ENCODE measurements at regions not wholly inside any gene's neighbourhood (a gene's known extent, or its start where the extent isn't known, plus 50 kb on each side); places are given as distances from the start of the nearest gene placed in this dataset.
A peak's percentile ranks its signal among the peaks of the same experiment; 100 is the strongest.

- Histone ChIP-seq H3K36me3 (ENCODE audit: control insufficient read depth, insufficient read depth, low read length) (no peaks in the 10 kb centered on the region), H3K27me3 (ENCODE audit: control insufficient read depth, insufficient read depth, low read length) (no peaks in the 10 kb centered on the region), H3K4me3 (ENCODE audit: low read depth, low read length) (no peak overlapping the region), H3K9me3 (ENCODE audit: control insufficient read depth, insufficient read depth, low read length) (no peaks in the 10 kb centered on the region), H3K9ac (ENCODE audit: low read depth, low read length) (no peak overlapping the region), H3K4me1 (ENCODE audit: control insufficient read depth, insufficient read depth, low read length) (no peaks in the 10 kb centered on the region), H3K27ac (ENCODE audit: low read depth, low read length) (no peak overlapping the region)
These were observed 616.3 kb upstream of the KLF4 start for GRCh38 chr9:108105885-108106284.

- Histone ChIP-seq H3K4me1 (ENCODE audit: control insufficient read depth, insufficient read depth, low read length) (no peaks in the 10 kb centered on the region), H3K9me3 (ENCODE audit: control insufficient read depth, insufficient read depth, low read length) (no peaks in the 10 kb centered on the region), H3K4me3 (ENCODE audit: low read depth, low read length) (no peak overlapping the region), H3K36me3 (ENCODE audit: control insufficient read depth, insufficient read depth, low read length) (no peaks in the 10 kb centered on the region), H3K9ac (ENCODE audit: low read depth, low read length) (no peak overlapping the region), H3K27me3 (ENCODE audit: control insufficient read depth, insufficient read depth, low read length) (no peaks in the 10 kb centered on the region), H3K27ac (ENCODE audit: low read depth, low read length) (no peak overlapping the region)
These were observed 615.4 kb upstream of the KLF4 start for GRCh38 chr9:108104991-108105390.

- H3K36me3 ChIP-seq (ENCODE audit: control insufficient read depth, insufficient read depth, low read length) = no peaks in the 10 kb centered on the region
- H3K4me1 ChIP-seq (ENCODE audit: control insufficient read depth, insufficient read depth, low read length) = no peaks in the 10 kb centered on the region
- no peak overlapping the region for H3K9ac ChIP-seq (ENCODE audit: low read depth, low read length)
- H3K4me3 ChIP-seq (ENCODE audit: low read depth, low read length) = no peak overlapping the region
- no peak overlapping the region for H3K27ac ChIP-seq (ENCODE audit: low read depth, low read length)
- no peaks in the 10 kb centered on the region for H3K27me3 ChIP-seq (ENCODE audit: control insufficient read depth, insufficient read depth, low read length)
- no peaks in the 10 kb centered on the region for H3K9me3 ChIP-seq (ENCODE audit: control insufficient read depth, insufficient read depth, low read length)
These were observed 613.6 kb upstream of the KLF4 start for GRCh38 chr9:108103046-108103693.

GRCh38 chr9:108101410-108101809 lies 611.8 kb upstream of the KLF4 start:
- H3K9me3 ChIP-seq (ENCODE audit: control insufficient read depth, insufficient read depth, low read length) = no peaks in the 10 kb centered on the region
- no peak overlapping the region for H3K9ac ChIP-seq (ENCODE audit: low read depth, low read length)

GRCh38 chr9:108100571-108100970 lies 611.0 kb upstream of the KLF4 start:
- no peaks in the 10 kb centered on the region for H3K27me3 ChIP-seq (ENCODE audit: control insufficient read depth, insufficient read depth, low read length)
- no peaks in the 10 kb centered on the region for H3K36me3 ChIP-seq (ENCODE audit: control insufficient read depth, insufficient read depth, low read length)
- H3K9ac ChIP-seq (ENCODE audit: low read depth, low read length) = no peak overlapping the region
- H3K4me1 ChIP-seq (ENCODE audit: control insufficient read depth, insufficient read depth, low read length) = 0 out of 2 replicates have a peak, but pooled peaks cover 6% of the 10 kb centered on the region
- no peak overlapping the region for H3K27ac ChIP-seq (ENCODE audit: low read depth, low read length)
- no peaks in the 10 kb centered on the region for H3K9me3 ChIP-seq (ENCODE audit: control insufficient read depth, insufficient read depth, low read length)
- H3K4me3 ChIP-seq (ENCODE audit: low read depth, low read length) = no peak overlapping the region

More at GRCh38 chr9:108101410-108101809, 611.8 kb upstream of the KLF4 start:
- no peak overlapping the region for H3K27ac ChIP-seq (ENCODE audit: low read depth, low read length)
- no peaks in the 10 kb centered on the region for H3K27me3 ChIP-seq (ENCODE audit: control insufficient read depth, insufficient read depth, low read length)
- no peaks in the 10 kb centered on the region for H3K36me3 ChIP-seq (ENCODE audit: control insufficient read depth, insufficient read depth, low read length)
- H3K4me1 ChIP-seq (ENCODE audit: control insufficient read depth, insufficient read depth, low read length) = 0 out of 2 replicates have a peak, but pooled peaks cover 3% of the 10 kb centered on the region
- no peak overlapping the region for H3K4me3 ChIP-seq (ENCODE audit: low read depth, low read length)

GRCh38 chr9:108099854-108100253 lies 610.3 kb upstream of the KLF4 start:
- no peaks in the 10 kb centered on the region for H3K9me3 ChIP-seq (ENCODE audit: control insufficient read depth, insufficient read depth, low read length)
- no peak overlapping the region for H3K9ac ChIP-seq (ENCODE audit: low read depth, low read length)
- no peak overlapping the region for H3K27ac ChIP-seq (ENCODE audit: low read depth, low read length)
- no peaks in the 10 kb centered on the region for H3K36me3 ChIP-seq (ENCODE audit: control insufficient read depth, insufficient read depth, low read length)
- peaks cover 12% of the 10 kb centered on the region for H3K4me1 ChIP-seq (ENCODE audit: control insufficient read depth, insufficient read depth, low read length)
- no peaks in the 10 kb centered on the region for H3K27me3 ChIP-seq (ENCODE audit: control insufficient read depth, insufficient read depth, low read length)
- no peak overlapping the region for H3K4me3 ChIP-seq (ENCODE audit: low read depth, low read length)

GRCh38 chr9:108095496-108095895 lies 605.9 kb upstream of the KLF4 start:
- no peak overlapping the region for H3K4me3 ChIP-seq (ENCODE audit: low read depth, low read length)
- no peaks in the 10 kb centered on the region for H3K27me3 ChIP-seq (ENCODE audit: control insufficient read depth, insufficient read depth, low read length)
- H3K4me1 ChIP-seq (ENCODE audit: control insufficient read depth, insufficient read depth, low read length) = peaks cover 23% of the 10 kb centered on the region
- no peaks in the 10 kb centered on the region for H3K36me3 ChIP-seq (ENCODE audit: control insufficient read depth, insufficient read depth, low read length)
- no peak overlapping the region for H3K9ac ChIP-seq (ENCODE audit: low read depth, low read length)
- peaks cover 7% of the 10 kb centered on the region; the same call in 1 of the 2 replicates for H3K9me3 ChIP-seq (ENCODE audit: control insufficient read depth, insufficient read depth, low read length)
- peak overlapping the region; percentile 95 for H3K27ac ChIP-seq (ENCODE audit: low read depth, low read length)

GRCh38 chr9:108094676-108094993 lies 605.1 kb upstream of the KLF4 start:
- H3K9me3 ChIP-seq (ENCODE audit: control insufficient read depth, insufficient read depth, low read length) = peaks cover 7% of the 10 kb centered on the region; the same call in 1 of the 2 replicates
- H3K4me1 ChIP-seq (ENCODE audit: control insufficient read depth, insufficient read depth, low read length) = peaks cover 23% of the 10 kb centered on the region
- H3K27ac ChIP-seq (ENCODE audit: low read depth, low read length) = peak overlapping the region; percentile 95
- no peaks in the 10 kb centered on the region for H3K27me3 ChIP-seq (ENCODE audit: control insufficient read depth, insufficient read depth, low read length)
- H3K36me3 ChIP-seq (ENCODE audit: control insufficient read depth, insufficient read depth, low read length) = no peaks in the 10 kb centered on the region
- no peak overlapping the region for H3K4me3 ChIP-seq (ENCODE audit: low read depth, low read length)
- H3K9ac ChIP-seq (ENCODE audit: low read depth, low read length) = no peak overlapping the region

GRCh38 chr9:108093773-108094675 lies 604.5 kb upstream of the KLF4 start:
- H3K27ac ChIP-seq (ENCODE audit: low read depth, low read length) = no peak overlapping the region
- H3K9ac ChIP-seq (ENCODE audit: low read depth, low read length) = no peak overlapping the region
- H3K4me1 ChIP-seq (ENCODE audit: control insufficient read depth, insufficient read depth, low read length) = peaks cover 23% of the 10 kb centered on the region
- H3K36me3 ChIP-seq (ENCODE audit: control insufficient read depth, insufficient read depth, low read length) = no peaks in the 10 kb centered on the region
- H3K27me3 ChIP-seq (ENCODE audit: control insufficient read depth, insufficient read depth, low read length) = no peaks in the 10 kb centered on the region
- H3K9me3 ChIP-seq (ENCODE audit: control insufficient read depth, insufficient read depth, low read length) = peaks cover 7% of the 10 kb centered on the region; the same call in 1 of the 2 replicates
- no peak overlapping the region for H3K4me3 ChIP-seq (ENCODE audit: low read depth, low read length)

GRCh38 chr9:108088916-108089315 lies 599.3 kb upstream of the KLF4 start:
- H3K9ac ChIP-seq (ENCODE audit: low read depth, low read length) = no peak overlapping the region
- peaks cover 11% of the 10 kb centered on the region for H3K27me3 ChIP-seq (ENCODE audit: control insufficient read depth, insufficient read depth, low read length)
- no peaks in the 10 kb centered on the region for H3K36me3 ChIP-seq (ENCODE audit: control insufficient read depth, insufficient read depth, low read length)
- H3K4me1 ChIP-seq (ENCODE audit: control insufficient read depth, insufficient read depth, low read length) = peaks cover 24% of the 10 kb centered on the region
- H3K9me3 ChIP-seq (ENCODE audit: control insufficient read depth, insufficient read depth, low read length) = peaks cover 7% of the 10 kb centered on the region; the same call in 1 of the 2 replicates
- no peak overlapping the region for H3K4me3 ChIP-seq (ENCODE audit: low read depth, low read length)
- no peak overlapping the region for H3K27ac ChIP-seq (ENCODE audit: low read depth, low read length)

GRCh38 chr9:108087781-108088180 lies 598.2 kb upstream of the KLF4 start:
- Histone ChIP-seq H3K4me1 (ENCODE audit: control insufficient read depth, insufficient read depth, low read length) (peaks cover 18% of the 10 kb centered on the region), H3K27me3 (ENCODE audit: control insufficient read depth, insufficient read depth, low read length) (peaks cover 11% of the 10 kb centered on the region), H3K27ac (ENCODE audit: low read depth, low read length) (no peak overlapping the region), H3K9ac (ENCODE audit: low read depth, low read length) (no peak overlapping the region), H3K4me3 (ENCODE audit: low read depth, low read length) (no peak overlapping the region), H3K9me3 (ENCODE audit: control insufficient read depth, insufficient read depth, low read length) (peaks cover 3% of the 10 kb centered on the region; the same call in 1 of the 2 replicates), H3K36me3 (ENCODE audit: control insufficient read depth, insufficient read depth, low read length) (no peaks in the 10 kb centered on the region)

All from HUES48 (cell line).